HG02884 (cell line): ENCODE measurements at regions not wholly inside any gene's neighbourhood (a gene's known extent, or its start where the extent isn't known, plus 50 kb on each side); places are given as distances from the start of the nearest gene placed in this dataset.

Experiments used
- ATAC-seq: cut with Tn5 transposase; IDR thresholded peaks from one replicate; pipeline ENCODE4 v1.9.1; 2021; ENCODE audit warnings: mild to moderate bottlenecking, moderate library complexity; ENCODE audit not compliant: unreplicated experiment

DNA sequence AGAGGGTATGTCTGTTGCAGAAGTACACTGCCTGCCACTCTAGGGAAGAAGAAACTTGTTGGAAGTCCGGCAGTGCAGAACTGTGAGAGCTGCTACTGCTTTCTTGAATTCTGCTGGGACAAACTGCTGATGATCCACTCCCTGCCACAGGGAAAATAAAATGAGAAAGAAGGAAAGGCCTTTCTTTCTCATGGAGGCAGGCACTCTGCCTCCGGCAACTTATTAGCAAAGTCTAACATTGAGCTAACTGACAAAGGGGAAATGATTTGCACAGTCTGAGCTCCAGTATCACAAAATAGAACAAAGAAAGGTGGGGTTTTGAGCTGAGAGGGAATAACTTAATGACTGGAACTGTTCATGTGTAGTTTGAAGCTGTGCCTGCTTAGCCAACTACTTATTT, 134.6 kb downstream of the AASDHPPT start:
- no peak for ATAC-seq

DNA sequence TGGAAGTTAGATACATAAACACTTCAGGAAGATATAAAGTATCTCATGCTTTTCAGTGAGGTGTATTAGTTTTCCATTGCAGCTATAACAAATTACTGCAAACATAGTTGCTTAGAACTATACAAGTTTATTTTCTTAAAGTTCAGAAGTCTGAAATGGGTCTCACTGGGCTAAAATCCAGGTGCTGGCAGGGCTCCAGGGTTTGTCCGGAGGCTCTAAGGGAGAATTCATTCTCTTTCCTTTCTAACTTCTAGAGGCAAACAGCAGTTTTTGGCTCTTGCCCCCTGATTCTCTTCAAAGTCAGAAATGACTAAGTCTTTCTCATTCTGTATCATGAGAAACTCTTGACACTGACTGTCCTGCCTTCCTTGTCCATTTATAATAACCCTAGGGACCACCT, 138.8 kb downstream of the AASDHPPT start:
- ATAC-seq = no peak

DNA sequence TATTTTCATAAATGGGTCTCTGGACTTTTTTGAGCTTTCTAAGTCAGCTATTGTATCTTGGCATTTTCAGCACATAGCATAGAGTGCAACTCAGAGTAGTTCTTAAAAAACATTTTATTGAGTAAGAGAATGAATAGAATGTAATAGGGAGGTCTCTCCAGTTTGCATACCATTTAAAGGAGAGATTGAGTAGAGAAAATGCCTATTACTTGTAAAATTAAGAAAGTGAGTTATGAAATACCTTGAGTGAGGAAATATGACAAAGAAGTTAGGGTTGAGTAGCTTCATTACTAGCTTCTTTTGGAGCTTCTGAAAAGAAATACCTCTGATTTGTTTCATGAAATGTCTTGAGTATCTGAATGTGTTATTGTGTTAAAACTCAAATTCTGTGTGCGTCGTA, 140.0 kb downstream of the AASDHPPT start:
- ATAC-seq = no peak

DNA sequence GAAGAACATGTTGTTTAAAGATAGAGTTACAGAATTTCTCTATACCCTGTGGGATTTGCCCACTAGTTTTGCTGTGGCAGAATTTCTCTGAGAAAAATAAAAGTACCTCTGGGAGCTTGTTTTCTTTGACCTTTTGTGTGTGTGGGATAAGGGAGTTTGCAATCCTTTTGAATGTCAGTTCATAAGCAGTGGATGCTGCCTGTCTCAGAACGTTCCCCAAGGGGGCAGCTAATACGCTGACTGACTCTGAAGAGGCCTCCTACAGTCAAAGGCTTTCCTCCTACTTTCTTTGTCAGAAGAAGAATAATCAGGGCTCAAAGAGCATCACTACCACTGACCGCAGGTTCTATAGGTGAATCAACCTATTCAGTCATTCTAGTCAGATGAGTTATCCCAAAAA, 140.6 kb downstream of the AASDHPPT start:
- ATAC-seq = no peak

DNA sequence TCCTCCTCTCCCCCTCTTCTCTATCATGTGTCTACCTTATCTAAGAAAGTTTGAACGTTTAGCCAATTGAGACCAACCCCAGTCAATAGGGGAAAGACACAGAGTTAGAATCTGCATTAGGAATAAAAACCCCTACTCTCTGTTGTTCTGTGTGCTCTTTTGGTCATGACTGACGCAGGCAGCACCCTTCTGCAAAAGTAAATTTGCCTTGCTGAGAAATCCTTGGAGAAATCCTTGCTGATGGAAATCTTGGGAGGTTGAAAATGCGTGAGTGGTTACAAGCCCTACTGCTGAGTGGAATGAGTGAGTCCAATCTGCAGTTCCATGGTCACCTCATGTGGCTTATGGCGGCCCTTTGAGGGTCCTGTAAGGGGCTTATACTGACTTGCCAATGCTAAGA, 145.2 kb downstream of the AASDHPPT start:
- ATAC-seq = no peak

DNA sequence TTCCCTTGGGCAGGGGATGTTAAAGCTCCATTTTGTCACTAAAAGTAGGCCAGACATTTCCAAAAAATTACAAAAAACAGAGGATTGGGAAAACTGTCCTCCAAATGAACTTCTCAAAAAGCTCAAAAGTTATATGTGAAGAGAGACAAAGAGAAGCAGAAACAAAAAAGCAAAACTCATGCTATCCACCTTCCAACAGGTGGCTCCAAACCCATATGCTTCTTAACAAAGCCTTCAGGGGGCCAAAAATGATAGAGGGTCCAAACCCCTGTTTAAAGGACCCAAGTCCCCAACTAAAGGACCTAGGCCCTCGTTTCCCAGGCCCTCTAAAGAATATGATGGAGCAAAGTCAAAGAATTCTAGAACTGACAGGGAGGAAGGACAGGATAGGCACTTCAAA, 146.7 kb downstream of the AASDHPPT start:
- no peak for ATAC-seq

DNA sequence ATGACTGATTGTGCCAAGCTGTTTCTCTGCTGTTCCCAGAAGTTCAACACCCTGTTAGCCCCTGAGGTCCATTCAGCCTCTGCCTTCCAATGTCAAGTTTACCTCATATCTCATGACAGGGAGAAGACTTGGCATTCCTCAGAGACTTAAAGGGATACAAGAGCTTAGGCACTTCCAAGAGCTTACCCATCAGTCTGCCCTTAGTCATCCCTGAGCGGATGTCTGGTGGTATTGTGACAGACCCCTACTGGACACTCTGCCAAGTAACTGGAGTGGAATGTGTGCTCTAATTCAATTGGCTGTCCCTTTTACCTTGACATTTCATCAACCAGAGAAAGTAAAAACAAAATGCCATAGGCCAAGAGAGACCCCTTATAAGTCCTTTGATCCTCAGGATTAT, 151.5 kb downstream of the AASDHPPT start:
- ATAC-seq = no peak

DNA sequence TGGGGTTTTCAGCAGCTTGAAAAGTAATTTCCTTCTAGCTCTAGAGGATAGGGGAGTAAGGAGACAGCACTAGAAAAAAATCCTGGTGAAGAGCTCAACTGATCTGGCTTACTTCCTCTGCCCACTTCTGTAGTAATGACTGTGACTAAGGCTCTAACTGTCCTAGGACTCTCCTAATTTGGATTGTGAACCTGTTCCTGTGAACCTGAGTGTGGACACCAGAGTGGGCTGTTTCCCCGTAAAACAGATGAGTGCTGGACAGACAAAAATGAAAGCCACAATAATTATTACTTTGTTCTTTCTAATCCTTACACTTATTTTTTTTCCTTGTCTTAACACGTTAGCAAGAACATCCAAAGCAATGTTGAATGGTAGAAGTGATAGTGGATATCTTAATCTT, 154.1 kb downstream of the AASDHPPT start:
- ATAC-seq = no peak

DNA sequence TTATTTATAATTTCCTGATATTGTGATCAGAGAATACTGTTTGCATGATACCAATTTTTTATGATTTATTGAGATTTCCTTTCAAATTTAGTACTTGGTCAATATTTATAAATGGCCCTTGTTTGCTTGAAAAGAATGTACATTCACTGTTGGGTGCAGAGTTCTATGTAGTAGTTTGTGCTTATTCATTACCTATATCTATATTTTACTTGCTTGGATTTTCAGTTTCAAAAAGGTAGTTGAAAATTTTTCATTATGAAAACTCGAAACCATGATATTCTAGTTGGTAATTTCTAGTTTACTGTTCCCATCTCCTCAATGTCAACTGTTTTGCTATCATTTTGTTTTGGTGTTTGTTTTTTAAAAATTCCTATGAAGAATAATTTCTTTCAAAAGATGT, 155.7 kb downstream of the AASDHPPT start:
- peak; percentile 62 for ATAC-seq

DNA sequence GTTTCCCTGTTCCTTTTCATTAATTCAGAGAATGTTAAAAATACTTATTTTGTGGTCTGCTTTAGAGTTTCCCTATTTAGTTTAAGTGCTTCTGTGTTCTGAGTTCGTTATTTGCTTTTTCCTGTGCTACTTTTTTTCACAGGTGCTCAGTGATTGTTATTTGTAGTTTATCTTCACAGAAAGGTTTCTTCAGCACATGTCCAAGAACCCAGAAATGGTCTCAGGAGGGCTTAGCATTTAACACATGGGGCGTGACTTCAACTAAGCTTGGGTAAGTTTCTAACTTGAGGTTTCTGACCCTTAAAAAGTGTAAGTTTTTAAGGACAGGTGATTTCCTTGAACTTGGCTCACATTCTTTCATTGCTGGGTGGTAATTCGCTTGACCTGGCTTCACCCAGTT, 157.3 kb downstream of the AASDHPPT start:
- ATAC-seq = no peak

DNA sequence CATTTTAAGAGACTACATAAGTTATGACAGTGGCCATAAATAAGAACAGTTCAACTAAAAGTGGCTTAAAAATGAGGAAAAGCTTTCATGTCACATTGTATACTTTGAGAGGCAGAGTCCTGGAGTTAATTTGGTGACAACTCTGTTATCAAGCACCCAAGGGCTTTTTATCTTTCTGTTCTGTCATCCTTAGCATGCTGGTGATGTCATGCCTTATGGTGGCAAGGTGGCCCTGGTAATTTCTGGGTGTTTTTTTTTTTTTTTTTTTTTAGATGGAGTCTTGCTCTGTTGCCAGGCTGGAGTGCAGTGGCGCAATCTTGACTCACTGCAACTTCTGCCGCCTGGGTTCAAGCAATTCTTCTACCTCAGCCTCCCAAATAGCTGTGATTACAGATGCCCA, 158.8 kb downstream of the AASDHPPT start:
- no peak for ATAC-seq

DNA sequence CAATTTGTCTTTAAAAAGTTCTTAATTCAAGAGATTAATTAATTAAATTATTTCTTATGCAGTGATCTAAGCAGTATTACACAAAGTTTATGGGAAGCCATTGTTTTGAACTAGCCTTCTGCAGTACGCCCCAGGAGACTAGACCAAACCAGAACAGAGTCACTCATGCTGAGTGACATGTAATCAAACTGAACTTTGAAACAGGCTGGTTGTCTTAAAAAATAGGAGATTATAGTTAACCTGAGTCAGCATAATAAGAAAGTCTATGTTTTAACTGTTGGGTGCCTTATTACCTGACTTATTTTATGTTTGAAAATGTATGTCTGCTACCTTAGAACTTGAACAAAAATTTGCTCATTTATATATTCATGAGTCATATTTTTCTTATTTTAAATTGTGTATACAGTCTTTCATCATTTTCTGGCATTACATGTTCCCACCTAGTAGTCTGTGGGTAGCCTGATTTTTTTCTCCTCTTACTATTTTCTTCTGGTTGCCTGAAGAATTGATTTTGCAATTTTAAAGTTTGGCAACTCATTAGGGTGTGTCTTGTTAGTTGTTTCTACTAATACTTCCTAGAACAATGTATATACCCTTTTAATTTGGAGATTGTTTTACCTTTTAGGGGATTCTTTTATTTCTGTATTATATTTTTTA, 161.4 kb downstream of the AASDHPPT start:
- no peak for ATAC-seq

DNA sequence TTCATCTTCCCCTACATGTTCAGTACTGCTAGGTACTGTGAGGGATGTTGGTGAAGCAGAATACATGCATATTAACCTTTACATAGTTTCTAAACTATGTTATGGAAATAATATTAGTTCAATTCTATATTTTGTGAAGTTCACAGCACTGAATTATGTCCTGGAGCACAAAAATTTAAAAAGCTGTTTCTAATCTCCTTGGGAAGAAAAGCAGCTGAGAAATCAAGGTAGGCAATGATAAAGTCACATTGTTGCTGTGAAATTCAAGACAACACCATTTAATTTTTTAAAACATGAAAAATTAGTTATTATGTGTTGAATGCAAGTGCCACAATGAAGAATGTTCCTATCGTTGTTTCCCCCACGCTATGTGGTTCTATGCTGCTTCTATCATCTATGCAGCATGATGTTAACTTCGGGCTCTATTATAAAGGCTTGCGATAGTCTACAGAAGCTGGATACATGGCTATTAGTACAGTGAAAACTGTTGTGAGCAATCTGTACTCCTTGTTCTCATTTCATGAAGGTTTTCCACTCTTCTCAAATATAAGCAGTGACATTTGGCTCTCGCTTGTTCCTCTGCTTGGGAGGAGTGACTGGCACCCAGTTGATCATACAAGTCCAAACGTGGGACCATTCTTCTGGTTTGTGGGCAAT, 164.3 kb downstream of the AASDHPPT start:
- no peak for ATAC-seq

DNA sequence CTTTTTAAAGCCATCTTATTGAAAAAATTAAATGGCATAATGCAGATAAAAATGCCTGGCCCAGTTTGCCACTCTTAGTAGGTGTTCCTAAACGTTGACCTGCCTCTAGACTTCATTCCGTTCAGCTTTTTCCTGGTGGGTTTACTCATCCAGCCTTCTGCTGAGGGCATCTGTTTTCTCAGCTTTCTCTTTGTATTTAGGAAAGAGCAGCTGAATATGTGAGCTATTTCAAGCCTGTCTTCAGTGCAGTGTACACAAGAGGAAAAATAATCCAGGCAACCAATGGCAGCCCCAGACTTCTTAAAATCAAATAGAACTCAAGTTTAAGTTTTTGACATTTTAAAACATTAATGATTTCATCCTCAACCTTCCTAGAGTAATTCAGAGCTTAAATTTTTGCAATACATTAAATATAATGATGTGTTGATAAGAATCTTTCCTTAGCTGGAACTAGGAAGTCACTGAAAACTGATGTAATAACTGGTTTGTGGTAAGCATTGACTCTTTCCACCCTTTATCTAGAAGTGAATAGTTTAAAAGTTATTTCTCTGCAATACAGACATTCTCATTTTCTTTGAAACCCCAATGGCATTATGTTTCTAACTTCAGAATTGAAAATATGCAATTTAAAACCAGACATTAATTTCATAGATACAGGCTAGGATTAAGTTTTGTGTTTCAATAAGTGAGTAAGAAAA, 165.4 kb downstream of the AASDHPPT start:
- ATAC-seq = no peak

DNA sequence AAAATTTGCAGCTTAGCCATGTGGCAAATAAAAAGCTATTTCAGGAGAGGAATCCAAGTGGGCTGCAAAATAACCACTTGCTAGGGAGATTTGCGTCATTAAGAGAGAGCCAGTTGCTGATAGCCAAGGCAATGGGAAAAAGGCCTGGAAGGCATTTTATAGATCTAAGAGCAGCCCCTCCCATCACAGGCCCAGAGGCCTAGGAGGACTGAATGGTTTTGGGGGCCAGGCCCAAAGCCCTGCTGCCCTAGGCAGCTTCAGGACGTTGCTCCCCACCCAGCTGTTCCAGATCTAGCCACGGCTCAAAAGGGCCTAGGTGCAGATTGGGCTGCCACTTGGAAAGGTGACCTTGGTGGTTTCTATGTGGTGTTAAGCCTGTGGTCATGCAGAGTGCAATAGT, 169.0 kb downstream of the AASDHPPT start:
- ATAC-seq = no peak

DNA sequence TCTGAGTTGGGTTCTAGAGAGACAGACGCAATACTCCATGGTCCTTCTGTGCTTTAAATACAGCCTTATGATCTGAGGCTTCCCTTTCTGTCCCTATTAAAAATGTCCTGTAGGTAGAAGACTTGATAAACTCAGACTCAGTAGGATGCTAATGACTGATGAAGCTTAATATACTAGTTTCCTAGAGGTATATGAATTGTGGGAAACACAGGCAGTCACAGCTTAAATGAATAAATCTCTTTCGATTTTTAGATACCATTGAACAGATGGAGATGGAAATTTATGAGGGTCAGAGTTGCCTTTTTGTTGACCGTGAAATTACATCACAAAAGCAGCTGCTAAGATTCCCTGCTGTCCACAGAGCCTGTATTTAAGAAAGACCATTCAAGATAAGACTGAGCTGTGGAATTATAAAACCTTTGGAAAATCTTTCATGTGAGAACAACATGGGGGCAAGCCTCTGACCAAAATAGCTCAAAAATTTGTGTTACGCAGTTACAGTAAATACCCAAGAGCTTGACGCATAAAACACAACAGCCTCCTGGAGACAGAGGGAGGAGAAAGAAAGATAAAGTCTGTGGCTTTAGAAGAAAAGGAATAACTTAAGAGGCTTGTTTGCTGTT, 172.3 kb downstream of the AASDHPPT start:
- no peak for ATAC-seq

DNA sequence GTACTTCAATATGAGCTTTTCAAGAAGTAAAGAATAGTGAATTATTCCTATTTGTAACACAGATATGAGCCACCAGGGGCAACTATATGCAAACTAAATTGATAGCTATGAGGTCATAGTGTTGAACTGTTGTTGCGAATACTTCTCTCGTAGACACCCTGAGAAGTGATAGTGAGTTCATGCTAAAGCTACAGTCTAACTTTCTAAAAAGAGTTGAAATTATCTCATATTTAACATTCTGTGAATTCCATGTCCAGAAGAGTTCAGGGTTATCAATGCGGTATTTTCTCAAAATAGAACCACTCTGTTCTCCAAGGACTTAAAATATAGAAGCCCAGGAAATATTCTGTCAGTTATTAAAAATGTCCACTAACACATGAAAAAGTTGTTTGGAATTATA, 185.4 kb downstream of the AASDHPPT start:
- ATAC-seq = no peak

DNA sequence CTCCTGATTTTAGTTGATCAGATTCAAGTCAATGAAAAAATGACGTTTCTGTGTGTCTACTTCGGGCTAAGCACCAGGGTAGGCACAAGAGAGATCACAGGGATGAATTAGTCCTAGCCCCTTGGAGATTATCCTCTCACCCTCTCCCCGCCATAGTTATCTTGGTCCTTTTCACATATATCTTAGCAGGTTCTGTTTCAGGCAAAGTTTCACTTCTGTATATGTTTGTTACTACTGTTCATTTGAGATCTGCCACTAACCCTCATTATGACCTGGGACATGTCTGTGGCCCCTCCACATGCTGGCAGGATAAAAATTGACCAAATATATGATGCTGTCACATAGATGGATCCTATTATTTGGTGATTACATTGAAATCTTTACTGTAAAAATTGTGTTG, 186.1 kb downstream of the AASDHPPT start:
- no peak for ATAC-seq

DNA sequence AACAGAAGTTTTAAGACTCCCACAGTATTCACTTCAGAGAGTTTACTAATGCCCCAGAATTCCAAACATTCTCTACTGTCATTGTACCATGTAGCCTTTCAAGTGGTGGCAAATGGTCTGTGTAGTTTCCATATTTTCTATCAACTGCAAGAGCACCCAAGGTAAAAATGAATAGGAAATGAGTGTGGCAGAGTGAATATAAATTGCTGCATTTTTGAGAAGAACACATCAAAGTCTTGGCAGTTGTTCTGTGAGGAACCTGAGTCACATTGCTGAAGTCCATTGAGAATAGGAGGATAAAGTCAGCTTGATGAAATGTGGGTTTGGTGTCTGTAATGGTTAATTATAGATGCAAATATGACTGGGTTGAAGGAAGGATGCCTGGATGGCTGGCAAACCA, 193.6 kb downstream of the AASDHPPT start:
- no peak for ATAC-seq

DNA sequence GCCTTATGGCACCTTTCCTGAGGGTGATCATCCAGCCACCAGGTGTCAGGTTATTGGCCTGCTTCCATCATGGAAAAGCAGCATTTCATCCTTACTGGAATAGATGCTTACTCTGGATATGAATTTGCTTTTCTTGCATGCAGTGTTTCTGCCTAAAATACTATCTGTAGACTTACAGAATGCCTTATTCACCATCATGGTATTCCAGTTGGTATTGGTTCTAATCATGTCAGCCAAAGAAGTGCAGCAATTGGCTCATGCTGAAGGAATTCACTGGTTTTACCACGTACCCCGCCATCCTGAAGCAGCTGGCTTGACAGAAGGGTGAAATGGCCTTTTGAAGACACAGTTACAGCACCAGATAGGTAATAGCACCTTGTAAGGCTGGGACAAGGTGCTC, 194.2 kb downstream of the AASDHPPT start:
- no peak for ATAC-seq

DNA sequence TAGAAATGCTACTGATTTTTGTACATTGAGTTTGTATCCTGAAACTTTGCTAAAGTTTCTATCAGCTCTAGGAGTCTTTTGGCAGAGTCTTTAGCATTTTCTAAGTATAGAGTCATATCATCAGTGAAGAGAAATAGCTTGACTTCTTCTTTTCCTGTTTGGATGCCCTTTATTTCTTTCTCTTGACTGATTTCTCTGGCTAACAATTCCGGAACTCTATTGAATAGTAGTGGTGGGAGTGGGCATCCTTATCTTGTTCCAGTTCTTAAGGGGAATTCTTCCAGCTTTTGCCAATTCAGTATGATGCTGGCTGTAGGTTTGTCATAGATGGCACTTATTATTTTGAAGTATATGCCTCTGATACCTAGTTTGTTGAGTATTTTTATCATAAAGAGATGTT, 197.7 kb downstream of the AASDHPPT start:
- ATAC-seq = no peak

DNA sequence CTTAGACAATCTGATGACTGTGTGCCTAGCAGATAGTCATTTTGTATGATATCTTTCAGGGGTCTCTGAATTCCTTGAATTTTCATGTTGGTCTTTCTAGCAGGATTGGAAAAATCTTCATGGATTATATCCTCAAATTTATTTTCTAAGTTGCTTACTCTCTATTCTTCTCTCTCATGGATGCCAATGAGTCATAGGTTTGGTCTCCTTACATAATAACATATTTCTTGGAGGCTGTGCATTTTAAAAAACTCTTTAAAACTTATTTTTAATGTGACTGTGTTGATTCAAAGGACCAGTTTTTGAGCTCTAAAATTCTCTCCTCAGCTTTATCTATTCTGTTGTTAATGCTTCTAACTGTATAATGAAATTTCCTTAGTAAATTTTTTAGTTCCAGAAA, 198.7 kb downstream of the AASDHPPT start:
- ATAC-seq = no peak
